Sigmoid colon (tissue), 6 donors: ENCODE measurements at regions not wholly inside any gene's neighbourhood (a gene's known extent, or its start where the extent isn't known, plus 50 kb on each side); places are given as distances from the start of the nearest gene placed in this dataset.

ENCODE experiments used
- DNase-seq: peaks from one replicate; pipeline ENCODE4 v3.0.0-alpha.2; 2019
- H3K27ac ChIP-seq, 4 donors: fragments of 200-600 bp; sonication (generic); one replicate each; pipeline ENCODE4 v1.5.1; 2016 to 2019; ENCODE audit warnings: mild to moderate bottlenecking in 1 of 4
- H3K27me3 ChIP-seq, 3 donors: fragments of 200-600 bp; sonication (generic); one replicate each; pipeline ENCODE4 v1.5.1; 2019; ENCODE audit warnings: mild to moderate bottlenecking in 1 of 3
- H3K36me3 ChIP-seq, 4 donors: fragments of 200-600 bp; sonication (generic); one replicate each; pipeline ENCODE4 v1.5.1; 2016 to 2019
- H3K4me1 ChIP-seq, 4 donors: fragments of 200-600 bp; sonication (generic); one replicate each; pipeline ENCODE4 v1.5.1; 2017 to 2019
- H3K4me3 ChIP-seq, 4 donors: fragments of 200-600 bp; sonication (generic); one replicate each; pipeline ENCODE4 v1.5.1; 2017 to 2019; ENCODE audit warnings: mild to moderate bottlenecking in 2 of 4, moderate library complexity in 1 of 4
- H3K9me3 ChIP-seq, 4 donors: fragments of 200-600 bp in 3 of 4; sonication (generic) in 3 of 4; one replicate each; pipeline versions ENCODE4 v1.5.1 to v1.6.1; 2013 to 2019
- CTCF ChIP-seq, 4 experiments: fragments of 450-650 bp in 3 of 4; fragments of 200-600 bp in 1 of 4; IDR thresholded peaks; one replicate each; pipeline ENCODE4 v1.5.1; 2016 to 2019; ENCODE audit warnings: antibody characterized with exemption in 4 of 4, mild to moderate bottlenecking in 3 of 4, moderate library complexity in 2 of 4
- EP300 ChIP-seq, 4 donors: sonication (generic); formaldehyde crosslinking; IDR thresholded peaks; one replicate each; pipeline ENCODE4 v1.6.1; 2017; ENCODE audit warnings: antibody characterized with exemption in 4 of 4
- POLR2A ChIP-seq, 2 donors: fragments of 450-650 bp; IDR thresholded peaks; one replicate each; pipeline ENCODE4 v1.6.1; 2016; ENCODE audit warnings: antibody characterized with exemption in 2 of 2, mild to moderate bottlenecking in 2 of 2, moderate library complexity in 2 of 2
- POLR2AphosphoS5 ChIP-seq, 4 donors: sonication (generic); formaldehyde crosslinking; IDR thresholded peaks; one replicate each; pipeline ENCODE4 v1.6.1; 2017; ENCODE audit warnings: antibody characterized with exemption in 4 of 4
- WGBS, 2 donors: extraction: QIAGEN DNeasy Blood & Tissue Kit; methylation state at CpG; one replicate each; pipeline ENCODE4 v1.1.7; 2013; 5-methylcytosine and 5-hydroxymethylcytosine counted together
- intact Hi-C: fragments of 100-400 bp; cut with DNase I; formaldehyde crosslinking; loops from one replicate; pipeline ENCODE4 v1.15.1; 2023
- small RNA-seq, 3 donors: library from RNA; depleted of rRNA; stranded (forward); fragments of <200 nt; gene quantifications; one replicate each; pipeline ENCODE3, GENCODE V24; 2016
- donor health status: healthy with polysubstance abuse.
- donor health status: healthy.

- Histone ChIP-seq H3K4me3 (no peak overlapping the region), H3K9me3 (no peaks in the 10 kb centered on the region), H3K27ac (no peak overlapping the region), H3K27me3 (no peaks in the 10 kb centered on the region), H3K36me3 (no peaks in the 10 kb centered on the region), H3K4me1 (no peaks in the 10 kb centered on the region)
- intact Hi-C loops = no loop called here
- TF ChIP-seq CTCF (IDR thresholded peaks at IDR 0.05) = no peak
- TF ChIP-seq EP300 (IDR thresholded peaks at IDR 0.05) = no peak
- no peak for TF ChIP-seq POLR2AphosphoS5 (IDR thresholded peaks at IDR 0.05)
- no peak for TF ChIP-seq POLR2A (IDR thresholded peaks at IDR 0.05)
- DNase-seq = no peak
These were observed 232.8 kb downstream of the DOK5 start for GRCh38 chr20:54708229-54708628.

- Histone ChIP-seq H3K27me3 (no peaks in the 10 kb centered on the region), H3K9me3 (no peaks in the 10 kb centered on the region), H3K27ac (no peak overlapping the region), H3K36me3 (no peaks in the 10 kb centered on the region), H3K4me3 (no peak overlapping the region), H3K4me1 (no peaks in the 10 kb centered on the region)
- TF ChIP-seq POLR2A (IDR thresholded peaks at IDR 0.05) = no peak
- TF ChIP-seq EP300 (IDR thresholded peaks at IDR 0.05) = no peak
- no peak for TF ChIP-seq POLR2AphosphoS5 (IDR thresholded peaks at IDR 0.05)
- TF ChIP-seq CTCF (IDR thresholded peaks at IDR 0.05) = no peak
- DNase-seq = no peak
- intact Hi-C loops = no loop called here
- WGBS, 2 donors = 95 to 96% methylated on average over 1 of the region's 1 CpG
These were observed 232.4 kb downstream of the DOK5 start for GRCh38 chr20:54707801-54708200.

- TF ChIP-seq POLR2A (IDR thresholded peaks at IDR 0.05) (no peak), CTCF (IDR thresholded peaks at IDR 0.05) (no peak), POLR2AphosphoS5 (IDR thresholded peaks at IDR 0.05) (no peak), EP300 (IDR thresholded peaks at IDR 0.05) (no peak)
- no peaks in the 10 kb centered on the region for H3K9me3 ChIP-seq
- 61 to 68% methylated on average over 4 of the region's 4 CpGs for WGBS, 2 donors
- H3K4me3 ChIP-seq = no peak overlapping the region
- H3K36me3 ChIP-seq = no peaks in the 10 kb centered on the region
- intact Hi-C loops = no loop called here
- H3K4me1 ChIP-seq = no peaks in the 10 kb centered on the region
- H3K27me3 ChIP-seq = no peaks in the 10 kb centered on the region
- H3K27ac ChIP-seq = no peak overlapping the region
- DNase-seq = no peak
These were observed 231.2 kb downstream of the DOK5 start for GRCh38 chr20:54706581-54706980.

GRCh38 chr20:54704032-54704635, 228.7 kb downstream of the DOK5 start:
- Histone ChIP-seq H3K4me1 (no peaks in the 10 kb centered on the region), H3K27ac (no peak overlapping the region), H3K9me3 (no peaks in the 10 kb centered on the region), H3K4me3 (no peak overlapping the region), H3K27me3 (no peaks in the 10 kb centered on the region), H3K36me3 (no peaks in the 10 kb centered on the region)
- no peak for TF ChIP-seq POLR2A (IDR thresholded peaks at IDR 0.05)
- no peak for TF ChIP-seq POLR2AphosphoS5 (IDR thresholded peaks at IDR 0.05)
- TF ChIP-seq CTCF (IDR thresholded peaks at IDR 0.05) = no peak
- no peak for TF ChIP-seq EP300 (IDR thresholded peaks at IDR 0.05)
- DNase-seq = no peak
- intact Hi-C loops = no loop called here
- WGBS, 2 donors = 85 to 89% methylated on average over 6 of the region's 6 CpGs

Small RNAs in the stretch of these regions (small RNA-seq; reads per million reads assigned to genes)
- 0 reads per million in 3 donors for gene RNU4ATAC7P
